T-cell (primary cell): ENCODE measurements at regions not wholly inside any gene's neighbourhood (a gene's known extent, or its start where the extent isn't known, plus 50 kb on each side); places are given as distances from the start of the nearest gene placed in this dataset.

Source experiments
- ATAC-seq, 4 experiments: fragments of 200-7000 bp in 3 of 4; fragments of 150-1000 bp in 1 of 4; cut with Tn5 transposase; replicated peaks in 1 of 4; 1 replicate in 3 of 4; 2 replicates in 1 of 4; pipeline ENCODE4 v1.10.0; 2021; ENCODE audit warnings: moderate library complexity in 3 of 4, mild to moderate bottlenecking in 2 of 4, moderate number of reproducible peaks in 1 of 4
- CTCF ChIA-PET, 2 donors: fragments of 300-600 bp; sonication (Branson Sonifier 250); formaldehyde crosslinking; loops; one replicate each; lab custom pipeline; 2022; ENCODE audit warnings: antibody characterized with exemption in 2 of 2; lab: Charles Lee
- POLR2A ChIA-PET, 2 donors: fragments of 300-600 bp; sonication (Branson Sonifier 250); formaldehyde crosslinking; loops; one replicate each; lab custom pipeline; 2022; ENCODE audit warnings: antibody characterized with exemption in 2 of 2; lab: Charles Lee
- DNase-seq, 35 experiments: peaks; one replicate each; pipeline versions ENCODE4 v3.0.0 to v3.0.0-alpha.2; 2013 to 2023
- H3K27ac ChIP-seq: one replicate; pipeline ENCODE4 v1.5.1; 2013; ENCODE audit warnings: low read length
- H3K27me3 ChIP-seq, 2 experiments: replicated peaks in 1 of 2; 1 replicate in 1 of 2; 2 replicates in 1 of 2; pipeline versions ENCODE4 v1.6.1 to v1.7.0; 2013; ENCODE audit warnings: low read length in 1 of 2, mixed read lengths in 1 of 2; ENCODE audit not compliant: control insufficient read depth in 2 of 2, insufficient read depth in 2 of 2; ENCODE audit errors: extremely low read depth in 1 of 2
- H3K36me3 ChIP-seq, 2 donors: 1 replicate in 1 of 2; 2 replicates in 1 of 2; pipeline versions ENCODE4 v1.6.1 to v1.7.0; 2013; ENCODE audit warnings: low read length in 1 of 2; ENCODE audit not compliant: control insufficient read depth in 2 of 2, insufficient read depth in 1 of 2; ENCODE audit errors: extremely low read depth in 1 of 2
- H3K4me1 ChIP-seq, 2 experiments: 1 replicate in 1 of 2; 2 replicates in 1 of 2; pipeline versions ENCODE4 v1.6.1 to v1.7.0; 2013; ENCODE audit warnings: low read length in 2 of 2, mixed read lengths in 1 of 2; ENCODE audit not compliant: insufficient read depth in 2 of 2, control insufficient read depth in 1 of 2; ENCODE audit errors: extremely low read depth in 1 of 2
- H3K4me3 ChIP-seq, 2 donors: 1 replicate in 1 of 2; 2 replicates in 1 of 2; pipeline versions ENCODE4 v1.5.1 to v1.7.0; 2013; ENCODE audit warnings: mild to moderate bottlenecking in 2 of 2, low read length in 1 of 2, moderate library complexity in 1 of 2; ENCODE audit not compliant: control insufficient read depth in 1 of 2; ENCODE audit errors: extremely low read depth in 1 of 2
- H3K9me3 ChIP-seq: 2 replicates; pipeline ENCODE4 v1.7.0; 2013
- H3K27ac Mint-ChIP-seq, 2 donors: one replicate each; pipeline ENCODE4 v1.8.0; 2020 to 2021; ENCODE audit warnings: mild to moderate bottlenecking in 2 of 2, mixed read lengths in 2 of 2
- H3K27me3 Mint-ChIP-seq, 2 donors: one replicate each; pipeline ENCODE4 v1.8.0; 2021 to 2022; ENCODE audit warnings: mixed read lengths in 2 of 2
- H3K36me3 Mint-ChIP-seq: one replicate; pipeline ENCODE4 v1.8.0; 2021; ENCODE audit warnings: mixed read lengths
- H3K4me1 Mint-ChIP-seq, 3 donors: one replicate each; pipeline ENCODE4 v1.8.0; 2020 to 2022; ENCODE audit warnings: mixed read lengths in 3 of 3, mild to moderate bottlenecking in 1 of 3
- H3K4me3 Mint-ChIP-seq, 3 donors: one replicate each; pipeline ENCODE4 v1.8.0; 2020 to 2022; ENCODE audit warnings: mild to moderate bottlenecking in 3 of 3, mixed read lengths in 3 of 3, moderate library complexity in 3 of 3
- H3K9me3 Mint-ChIP-seq, 3 donors: one replicate each; pipeline ENCODE4 v1.8.0; 2020 to 2022; ENCODE audit warnings: mixed read lengths in 3 of 3
- WGBS: methylation state at CpG from one replicate; pipeline ENCODE4 v1.1.5; 2013; ENCODE audit warnings: missing lambda C conversion rate; ENCODE audit not compliant: insufficient coverage; 5-methylcytosine and 5-hydroxymethylcytosine counted together

GRCh38 chr4:130850019-130850524 is 1754.1 kb downstream of the C4orf33 start:
- no peaks in the 10 kb centered on the region for H3K36me3 ChIP-seq
- H3K36me3 Mint-ChIP-seq, result no peaks in the 10 kb centered on the region
- no peak overlapping the region for H3K4me3 Mint-ChIP-seq
- ChIA-PET CTCF (no interaction called here), POLR2A (no interaction called here)
- ATAC-seq (no peak), DNase-seq (no peak)
- H3K27me3 ChIP-seq, result no peaks in the 10 kb centered on the region
- 89% methylated on average over 4 of the region's 5 CpGs for WGBS
- no peak overlapping the region for H3K4me3 ChIP-seq
- H3K27me3 Mint-ChIP-seq, result no peaks in the 10 kb centered on the region
- H3K27ac Mint-ChIP-seq, result no peak overlapping the region
- no peaks in the 10 kb centered on the region for H3K9me3 ChIP-seq
- no peaks in the 10 kb centered on the region for H3K4me1 Mint-ChIP-seq
- H3K4me1 ChIP-seq, result no peaks in the 10 kb centered on the region
- H3K9me3 Mint-ChIP-seq, result peaks cover 3 to 8% (median 7%) of the 10 kb centered on the region in 3 donors
- H3K27ac ChIP-seq, result no peak overlapping the region

DNA sequence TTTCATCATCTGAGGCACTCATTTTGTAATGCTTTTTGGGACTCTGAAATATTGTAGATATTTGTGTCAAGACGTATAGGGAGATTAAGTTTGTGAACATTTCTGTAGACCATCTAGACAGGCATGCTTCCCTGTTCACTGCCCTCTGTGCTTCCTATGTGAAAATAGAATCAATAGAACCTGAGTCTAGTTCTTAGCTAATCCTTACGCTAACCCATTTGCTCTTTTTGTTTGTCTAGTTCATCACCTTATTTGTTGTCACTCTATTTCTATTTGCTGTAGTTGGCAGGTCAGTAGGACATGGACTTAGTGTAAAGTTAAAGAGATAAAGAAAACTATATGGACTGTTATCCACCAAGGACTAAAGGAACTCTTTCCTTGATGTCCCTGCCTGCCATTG is 1755.2 kb downstream of the C4orf33 start:
- H3K27ac Mint-ChIP-seq, result no peak overlapping the region
- no peaks in the 10 kb centered on the region for H3K4me1 Mint-ChIP-seq
- Histone ChIP-seq H3K36me3 (no peaks in the 10 kb centered on the region), H3K27ac (no peak overlapping the region), H3K9me3 (no peaks in the 10 kb centered on the region), H3K4me3 (no peak overlapping the region), H3K27me3 (no peaks in the 10 kb centered on the region), H3K4me1 (no peaks in the 10 kb centered on the region)
- H3K4me3 Mint-ChIP-seq, result no peak overlapping the region
- ChIA-PET POLR2A (no interaction called here), CTCF (no interaction called here)
- no peaks in the 10 kb centered on the region for H3K36me3 Mint-ChIP-seq
- WGBS, result no CpG with 5 or more reads among the region's 2 CpGs
- peaks cover 3 to 9% (median 8%) of the 10 kb centered on the region in 3 donors for H3K9me3 Mint-ChIP-seq
- DNase-seq (no peak), ATAC-seq (no peak)
- no peaks in the 10 kb centered on the region for H3K27me3 Mint-ChIP-seq

DNA sequence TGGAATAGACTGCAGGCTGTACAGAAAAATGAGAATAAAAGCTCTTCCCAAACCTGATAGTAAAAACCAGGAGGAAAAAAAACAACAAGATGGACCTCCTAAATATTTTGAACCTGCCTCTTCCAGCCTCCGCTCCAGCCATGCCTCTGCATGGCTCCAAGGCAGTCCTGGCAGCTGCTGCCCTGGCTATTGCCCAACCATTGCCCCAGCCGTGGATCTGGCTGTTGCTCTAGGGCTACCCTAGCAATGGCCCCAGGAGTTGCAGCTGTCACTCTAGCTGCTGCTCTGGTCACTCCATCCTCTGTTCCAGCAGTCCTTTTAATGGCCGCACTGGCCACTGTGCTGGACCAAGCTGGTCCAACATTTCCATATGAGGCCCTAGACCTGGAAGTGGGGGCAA is 1756.0 kb downstream of the C4orf33 start:
- H3K4me1 Mint-ChIP-seq, result no peaks in the 10 kb centered on the region
- H3K4me1 ChIP-seq, result no peaks in the 10 kb centered on the region
- peaks cover 5 to 8% (median 6%) of the 10 kb centered on the region in 3 donors for H3K9me3 Mint-ChIP-seq
- H3K9me3 ChIP-seq, result no peaks in the 10 kb centered on the region
- H3K36me3 ChIP-seq, result no peaks in the 10 kb centered on the region
- H3K27me3 ChIP-seq, result no peaks in the 10 kb centered on the region
- ATAC-seq (no peak), DNase-seq (no peak)
- H3K27ac ChIP-seq, result no peak overlapping the region
- H3K27me3 Mint-ChIP-seq, result no peaks in the 10 kb centered on the region
- CTCF ChIA-PET, result no interaction called here
- POLR2A ChIA-PET, result no interaction called here
- no peak overlapping the region for H3K4me3 Mint-ChIP-seq
- no peaks in the 10 kb centered on the region for H3K36me3 Mint-ChIP-seq
- 74% methylated on average over 2 of the region's 3 CpGs for WGBS
- H3K4me3 ChIP-seq, result no peak overlapping the region
- H3K27ac Mint-ChIP-seq, result no peak overlapping the region

GRCh38 chr4:130855533-130855932 is 1759.6 kb downstream of the C4orf33 start:
- Histone ChIP-seq H3K4me3 (no peak overlapping the region), H3K4me1 (no peaks in the 10 kb centered on the region), H3K36me3 (no peaks in the 10 kb centered on the region), H3K9me3 (no peaks in the 10 kb centered on the region), H3K27me3 (no peaks in the 10 kb centered on the region), H3K27ac (no peak overlapping the region)
- ATAC-seq, result no peak
- no peaks in the 10 kb centered on the region for H3K4me1 Mint-ChIP-seq
- ChIA-PET POLR2A (no interaction called here), CTCF (no interaction called here)
- H3K36me3 Mint-ChIP-seq, result no peaks in the 10 kb centered on the region
- DNase-seq, result no peak
- no peak overlapping the region for H3K4me3 Mint-ChIP-seq
- WGBS, result 20% methylated on average over 1 of the region's 3 CpGs
- H3K27ac Mint-ChIP-seq, result no peak overlapping the region
- no peaks in the 10 kb centered on the region for H3K27me3 Mint-ChIP-seq
- peaks cover 8 to 14% (median 11%) of the 10 kb centered on the region in 3 donors for H3K9me3 Mint-ChIP-seq

GRCh38 chr4:130859991-130860390 is 1764.0 kb downstream of the C4orf33 start:
- H3K27ac ChIP-seq, result no peak overlapping the region
- Mint-ChIP-seq H3K27ac (no peak overlapping the region), H3K4me3 (no peak overlapping the region), H3K4me1 (no peaks in the 10 kb centered on the region), H3K27me3 (no peaks in the 10 kb centered on the region), H3K36me3 (no peaks in the 10 kb centered on the region), H3K9me3 (peaks cover 0 to 18% (median 11%) of the 10 kb centered on the region in 3 donors)
- DNase-seq, result no peak
- H3K36me3 ChIP-seq, result no peaks in the 10 kb centered on the region
- no peak for ATAC-seq
- no peaks in the 10 kb centered on the region for H3K4me1 ChIP-seq
- ChIA-PET POLR2A (no interaction called here), CTCF (no interaction called here)
- WGBS, result 80% methylated on average over 3 of the region's 3 CpGs
- no peaks in the 10 kb centered on the region for H3K27me3 ChIP-seq
- no peaks in the 10 kb centered on the region for H3K9me3 ChIP-seq
- H3K4me3 ChIP-seq, result no peak overlapping the region

GRCh38 chr4:130896920-130897319 is 1801.0 kb downstream of the C4orf33 start:
- no peaks in the 10 kb centered on the region for H3K27me3 ChIP-seq
- ATAC-seq (no peak), DNase-seq (no peak)
- ChIA-PET CTCF (no interaction called here), POLR2A (no interaction called here)
- H3K9me3 ChIP-seq, result no peaks in the 10 kb centered on the region
- H3K27ac Mint-ChIP-seq, result no peak overlapping the region
- peaks cover 2 to 9% (median 5%) of the 10 kb centered on the region in 3 donors for H3K9me3 Mint-ChIP-seq
- H3K27ac ChIP-seq, result no peak overlapping the region
- H3K4me1 ChIP-seq, result no peaks in the 10 kb centered on the region
- H3K4me3 ChIP-seq, result no peak overlapping the region
- no peaks in the 10 kb centered on the region for H3K4me1 Mint-ChIP-seq
- no peaks in the 10 kb centered on the region for H3K27me3 Mint-ChIP-seq
- H3K4me3 Mint-ChIP-seq, result no peak overlapping the region
- H3K36me3 ChIP-seq, result no peaks in the 10 kb centered on the region
- no peaks in the 10 kb centered on the region for H3K36me3 Mint-ChIP-seq

GRCh38 chr4:130901321-130901720 is 1805.4 kb downstream of the C4orf33 start:
- H3K36me3 ChIP-seq, result no peaks in the 10 kb centered on the region
- H3K4me1 Mint-ChIP-seq, result no peaks in the 10 kb centered on the region
- no peak overlapping the region for H3K27ac ChIP-seq
- H3K27me3 Mint-ChIP-seq, result no peaks in the 10 kb centered on the region
- H3K4me3 ChIP-seq, result no peak overlapping the region
- no peak overlapping the region for H3K4me3 Mint-ChIP-seq
- H3K27ac Mint-ChIP-seq, result no peak overlapping the region
- no peaks in the 10 kb centered on the region for H3K36me3 Mint-ChIP-seq
- DNase-seq (no peak), ATAC-seq (no peak)
- ChIA-PET CTCF (no interaction called here), POLR2A (no interaction called here)
- H3K27me3 ChIP-seq, result no peaks in the 10 kb centered on the region
- peaks cover 4 to 11% (median 5%) of the 10 kb centered on the region in 3 donors for H3K9me3 Mint-ChIP-seq
- H3K4me1 ChIP-seq, result no peaks in the 10 kb centered on the region
- no peaks in the 10 kb centered on the region for H3K9me3 ChIP-seq
- 47% methylated on average over 3 of the region's 5 CpGs for WGBS
